ENCODE measurements at regions not wholly inside any gene's neighbourhood (a gene's known extent, or its start where the extent isn't known, plus 50 kb on each side); places are given as distances from the start of the nearest gene placed in this dataset.
"Not testable (repeated sequence)": the region's sequence is repeated elsewhere in the genome, so short reads cannot be mapped to it uniquely, and the experiment has no call there.

GRCh38 chr12:96085475-96085874, 50.1 kb upstream of the LTA4H start:
- Histone ChIP-seq H3K4me3 (ENCODE audit: low read depth, low read length) (no peak overlapping the region), H3K9me3 (no peaks in the 10 kb centered on the region; the same call in 1 of the 2 replicates), H3K4me1 (no peaks in the 10 kb centered on the region), H3K27me3 (no peaks in the 10 kb centered on the region), H3K36me3 (no peaks in the 10 kb centered on the region)
- DNase-seq = no peak
- TF ChIP-seq CTCF (IDR thresholded peaks at IDR 0.05; ENCODE audit: low read depth, low read length) = no peak

GRCh38 chr12:96086190-96086589, 50.8 kb upstream of the LTA4H start:
- not testable (repeated sequence) for H3K4me1 ChIP-seq; H3K4me3 ChIP-seq (ENCODE audit: low read depth, low read length); H3K36me3 ChIP-seq; H3K27me3 ChIP-seq; H3K9me3 ChIP-seq; DNase-seq

- TF ChIP-seq CTCF (IDR thresholded peaks at IDR 0.05; ENCODE audit: low read depth, low read length) = peak; percentile 36
- DNase-seq = no peak
- Histone ChIP-seq H3K27me3 (no peaks in the 10 kb centered on the region), H3K4me1 (no peaks in the 10 kb centered on the region), H3K4me3 (ENCODE audit: low read depth, low read length) (no peak overlapping the region), H3K36me3 (no peaks in the 10 kb centered on the region), H3K9me3 (no peaks in the 10 kb centered on the region; the same call in 1 of the 2 replicates)
Observed at GRCh38 chr12:96091833-96092232, 56.4 kb upstream of the LTA4H start.

- H3K27me3 ChIP-seq = no peaks in the 10 kb centered on the region
- H3K9me3 ChIP-seq = no peaks in the 10 kb centered on the region; the same call in 1 of the 2 replicates
- DNase-seq = no peak
- no peaks in the 10 kb centered on the region for H3K4me1 ChIP-seq
- H3K36me3 ChIP-seq = no peaks in the 10 kb centered on the region
- no peak overlapping the region for H3K4me3 ChIP-seq (ENCODE audit: low read depth, low read length)
- TF ChIP-seq CTCF (IDR thresholded peaks at IDR 0.05; ENCODE audit: low read depth, low read length) = no peak
Observed at GRCh38 chr12:96093543-96094196, 58.3 kb upstream of the LTA4H start.

- no peak overlapping the region for H3K4me3 ChIP-seq (ENCODE audit: low read depth, low read length)
- H3K36me3 ChIP-seq = no peaks in the 10 kb centered on the region
- no peaks in the 10 kb centered on the region for H3K27me3 ChIP-seq
- no peaks in the 10 kb centered on the region for H3K4me1 ChIP-seq
- no peak for TF ChIP-seq CTCF (IDR thresholded peaks at IDR 0.05; ENCODE audit: low read depth, low read length)
- H3K9me3 ChIP-seq = no peaks in the 10 kb centered on the region; the same call in 1 of the 2 replicates
- peak; percentile 23 for DNase-seq
Observed at GRCh38 chr12:96094201-96094600, 58.8 kb upstream of the LTA4H start.

- Histone ChIP-seq H3K27me3 (no peaks in the 10 kb centered on the region), H3K9me3 (no peaks in the 10 kb centered on the region), H3K36me3 (no peaks in the 10 kb centered on the region), H3K4me1 (peaks cover 4% of the 10 kb centered on the region), H3K4me3 (ENCODE audit: low read depth, low read length) (no peak overlapping the region)
- TF ChIP-seq CTCF (IDR thresholded peaks at IDR 0.05; ENCODE audit: low read depth, low read length) = no peak
- no peak for DNase-seq
Observed at GRCh38 chr12:96098631-96099030, 63.2 kb upstream of the LTA4H start.
